ENCODE measurements at regions not wholly inside any gene's neighbourhood (a gene's known extent, or its start where the extent isn't known, plus 50 kb on each side); places are given as distances from the start of the nearest gene placed in this dataset.

DNA sequence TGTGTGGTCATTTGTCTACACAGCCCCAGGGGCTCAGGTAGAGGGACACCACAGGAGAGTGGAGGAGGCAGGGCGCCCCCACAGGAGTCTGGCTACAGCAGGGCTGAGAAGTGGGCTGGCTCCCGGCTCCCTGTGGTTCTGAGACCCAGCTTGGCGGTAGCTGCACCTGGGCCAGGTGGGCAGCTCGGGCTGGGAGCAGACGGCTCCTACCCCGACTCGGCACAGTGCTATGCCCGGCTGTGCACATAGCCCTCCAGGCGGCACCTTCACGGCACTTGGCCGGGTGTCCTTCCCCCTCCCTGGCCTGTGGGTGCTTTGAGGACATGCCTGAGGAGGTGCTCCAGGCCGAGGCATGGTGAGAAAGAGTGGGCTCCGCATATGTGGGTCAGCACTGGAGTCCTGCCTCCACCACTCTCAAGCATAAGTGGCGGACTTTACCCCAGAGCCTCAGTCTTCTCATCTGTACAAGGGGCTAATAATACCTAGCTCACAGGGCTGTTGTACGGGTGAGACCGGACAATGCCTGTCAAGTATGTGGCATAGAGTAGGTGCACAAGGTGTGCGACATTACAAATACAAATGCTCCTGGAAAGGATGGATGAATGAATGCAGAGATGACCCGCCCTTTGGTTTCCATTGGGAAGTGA lies 50.1 kb upstream of the JPH3 start:
- intact Hi-C loops (cut with DNase I), result no loop called here
- TF ChIP-seq, protein P1, sequence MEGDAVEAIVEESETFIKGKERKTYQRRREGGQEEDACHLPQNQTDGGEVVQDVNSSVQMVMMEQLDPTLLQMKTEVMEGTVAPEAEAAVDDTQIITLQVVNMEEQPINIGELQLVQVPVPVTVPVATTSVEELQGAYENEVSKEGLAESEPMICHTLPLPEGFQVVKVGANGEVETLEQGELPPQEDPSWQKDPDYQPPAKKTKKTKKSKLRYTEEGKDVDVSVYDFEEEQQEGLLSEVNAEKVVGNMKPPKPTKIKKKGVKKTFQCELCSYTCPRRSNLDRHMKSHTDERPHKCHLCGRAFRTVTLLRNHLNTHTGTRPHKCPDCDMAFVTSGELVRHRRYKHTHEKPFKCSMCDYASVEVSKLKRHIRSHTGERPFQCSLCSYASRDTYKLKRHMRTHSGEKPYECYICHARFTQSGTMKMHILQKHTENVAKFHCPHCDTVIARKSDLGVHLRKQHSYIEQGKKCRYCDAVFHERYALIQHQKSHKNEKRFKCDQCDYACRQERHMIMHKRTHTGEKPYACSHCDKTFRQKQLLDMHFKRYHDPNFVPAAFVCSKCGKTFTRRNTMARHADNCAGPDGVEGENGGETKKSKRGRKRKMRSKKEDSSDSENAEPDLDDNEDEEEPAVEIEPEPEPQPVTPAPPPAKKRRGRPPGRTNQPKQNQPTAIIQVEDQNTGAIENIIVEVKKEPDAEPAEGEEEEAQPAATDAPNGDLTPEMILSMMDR (IDR thresholded peaks at IDR 0.05), result no peak
- TF ChIP-seq POLR2A (IDR thresholded peaks at IDR 0.05) (no peak), POLR2AphosphoS5 (IDR thresholded peaks at IDR 0.05) (no peak)
- no peak overlapping the region for H3K4me3 ChIP-seq
- peaks cover 4% of the 10 kb centered on the region for H3K27me3 ChIP-seq (replicated peaks; ENCODE audit: insufficient read depth)
- H3K27ac ChIP-seq, result no peak overlapping the region
- H3K4me1 ChIP-seq (replicated peaks), result no peaks in the 10 kb centered on the region
- 88% methylated on average over 18 of the region's 18 CpGs for WGBS
- no peaks in the 10 kb centered on the region for H3K9me3 ChIP-seq
- H3K36me3 ChIP-seq, result no peaks in the 10 kb centered on the region
- no peak for DNase-seq (ENCODE audit: low spot score)

DNA sequence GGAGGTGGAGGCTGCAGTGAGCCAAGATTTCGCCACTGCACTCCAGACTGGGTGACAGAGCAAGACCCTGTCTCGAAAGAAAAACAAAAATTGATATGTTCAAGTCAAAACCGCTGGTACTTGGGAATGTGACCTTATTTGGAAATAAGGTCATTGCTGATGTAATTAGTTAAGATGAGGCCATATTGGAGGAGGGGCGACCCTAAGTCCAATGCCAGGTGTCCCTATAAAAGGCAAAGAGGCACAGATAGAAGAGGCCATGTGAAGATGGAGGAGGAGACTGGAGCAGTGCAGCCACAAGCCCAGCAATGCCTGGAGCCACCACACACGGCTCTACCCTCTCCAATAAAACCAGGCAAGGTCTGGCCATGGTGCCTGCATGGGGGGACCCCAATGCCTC lies 50.8 kb upstream of the JPH3 start:
- Histone ChIP-seq H3K4me1 (replicated peaks) (no peaks in the 10 kb centered on the region), H3K27ac (no peak overlapping the region), H3K4me3 (no peak overlapping the region), H3K36me3 (no peaks in the 10 kb centered on the region), H3K9me3 (no peaks in the 10 kb centered on the region), H3K27me3 (replicated peaks; ENCODE audit: insufficient read depth) (peaks cover 4% of the 10 kb centered on the region)
- TF ChIP-seq, protein P1 (IDR thresholded peaks at IDR 0.05), result no peak
- TF ChIP-seq POLR2AphosphoS5 (IDR thresholded peaks at IDR 0.05) (no peak), POLR2A (IDR thresholded peaks at IDR 0.05) (no peak)
- no peak for DNase-seq (ENCODE audit: low spot score)
- 79% methylated on average over 5 of the region's 5 CpGs for WGBS
- intact Hi-C loops (cut with DNase I), result no loop called here

DNA sequence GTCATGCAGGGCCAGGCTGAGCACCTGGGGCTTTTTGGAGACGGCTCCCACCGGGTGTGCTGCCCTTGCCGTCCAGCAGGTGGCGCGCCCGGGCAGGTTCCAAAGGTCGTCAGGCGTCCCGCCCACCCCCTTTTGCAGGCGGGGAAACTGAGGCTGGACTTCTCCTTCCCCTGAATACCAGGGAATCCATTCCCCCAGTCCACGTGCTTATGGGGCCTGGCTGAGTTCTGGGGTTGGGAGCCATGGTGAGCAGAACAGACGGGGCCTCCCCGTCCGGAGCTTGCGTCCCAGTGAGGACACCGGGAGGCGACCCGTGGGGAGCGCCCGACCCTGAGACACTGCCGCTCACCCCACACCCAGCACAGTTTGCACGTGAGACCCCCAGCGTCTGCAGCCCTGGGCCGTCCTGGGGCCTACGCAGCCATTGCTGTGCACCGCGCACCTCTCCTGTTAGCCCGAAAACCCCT lies 51.8 kb upstream of the JPH3 start:
- Histone ChIP-seq H3K4me3 (no peak overlapping the region), H3K27ac (no peak overlapping the region), H3K9me3 (no peaks in the 10 kb centered on the region), H3K4me1 (replicated peaks) (no peaks in the 10 kb centered on the region), H3K27me3 (replicated peaks; ENCODE audit: insufficient read depth) (peaks cover 4% of the 10 kb centered on the region), H3K36me3 (no peaks in the 10 kb centered on the region)
- intact Hi-C loops (cut with DNase I), result no loop called here
- WGBS, result 52% methylated on average over 25 of the region's 28 CpGs
- TF ChIP-seq, protein P1 (IDR thresholded peaks at IDR 0.05), result peak; percentile 69 to 82 (median 72)
- TF ChIP-seq POLR2AphosphoS5 (IDR thresholded peaks at IDR 0.05), result no peak
- TF ChIP-seq POLR2A (IDR thresholded peaks at IDR 0.05), result no peak
- DNase-seq (ENCODE audit: low spot score), result peak; percentile 10

DNA sequence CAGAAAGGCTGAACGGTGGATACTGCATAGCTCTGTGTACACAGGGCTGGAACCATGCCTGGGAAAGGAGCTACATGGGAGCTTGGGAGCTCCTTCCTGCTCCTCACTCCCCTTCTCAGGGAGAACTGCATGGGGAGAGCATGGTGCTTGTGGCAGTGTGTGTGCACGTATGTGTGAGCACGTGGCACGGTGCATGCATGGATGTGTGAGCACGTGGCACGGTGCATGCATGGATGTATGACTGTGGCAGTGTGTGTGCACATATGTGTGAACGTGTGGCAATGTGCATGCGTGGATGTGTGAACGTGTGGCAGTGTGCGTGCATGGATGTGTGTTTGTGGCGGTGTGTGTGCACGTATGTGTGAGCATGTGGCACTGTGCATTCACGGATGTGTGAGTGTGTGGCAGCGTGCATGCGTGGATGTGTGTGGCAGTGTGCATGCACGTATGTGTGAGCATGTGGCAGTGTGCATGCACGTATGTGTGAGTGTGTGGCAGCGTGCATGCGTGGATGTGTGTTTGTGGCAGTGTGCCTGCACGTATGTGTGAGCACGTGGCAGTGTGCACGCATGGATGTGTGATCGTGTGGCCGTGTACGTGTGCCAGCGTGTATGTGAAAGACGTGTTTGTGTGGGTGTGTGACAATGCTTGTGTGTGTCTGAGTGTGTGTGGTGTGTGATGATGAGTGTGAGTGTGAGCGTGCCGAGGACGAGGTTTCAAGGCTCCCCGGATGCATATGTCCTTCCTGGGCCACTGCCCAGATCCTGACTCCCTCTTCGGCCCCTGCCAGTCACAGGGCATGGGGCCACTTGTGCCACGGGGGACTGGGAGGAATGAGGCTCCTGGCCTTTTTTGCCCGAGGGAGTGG lies 52.4 kb upstream of the JPH3 start:
- no peaks in the 10 kb centered on the region for H3K9me3 ChIP-seq
- no peak overlapping the region for H3K4me3 ChIP-seq
- no peaks in the 10 kb centered on the region for H3K4me1 ChIP-seq (replicated peaks)
- no peak for DNase-seq (ENCODE audit: low spot score)
- peaks cover 4% of the 10 kb centered on the region for H3K27me3 ChIP-seq (replicated peaks; ENCODE audit: insufficient read depth)
- 75% methylated on average over 34 of the region's 34 CpGs for WGBS
- H3K36me3 ChIP-seq, result no peaks in the 10 kb centered on the region
- H3K27ac ChIP-seq, result no peak overlapping the region
- TF ChIP-seq POLR2AphosphoS5 (IDR thresholded peaks at IDR 0.05), result no peak
- TF ChIP-seq POLR2A (IDR thresholded peaks at IDR 0.05), result no peak
- TF ChIP-seq, protein P1 (IDR thresholded peaks at IDR 0.05), result no peak
- intact Hi-C loops (cut with DNase I), result no loop called here
